PC-9 (cell line): ENCODE measurements at regions not wholly inside any gene's neighbourhood (a gene's known extent, or its start where the extent isn't known, plus 50 kb on each side); places are given as distances from the start of the nearest gene placed in this dataset.

ENCODE experiments used
- BruUV-seq: library from RNA; stranded (reverse); fragments of 400-500 nt; replicated peaks from 2 replicates; lab custom pipeline; 2021; lab: Mats Ljungman, UMichigan
- CTCF ChIA-PET: fragments of 300-600 bp; sonication (Branson Sonifier 250); formaldehyde crosslinking; loops from one replicate; lab custom pipeline; 2022; ENCODE audit warnings: antibody characterized with exemption; lab: Charles Lee
- POLR2A ChIA-PET: fragments of 300-600 bp; sonication (Branson Sonifier 250); formaldehyde crosslinking; loops from one replicate; lab custom pipeline; 2022; ENCODE audit warnings: antibody characterized with exemption; ENCODE audit not compliant: unreplicated experiment; lab: Charles Lee
- DNase-seq, 2 experiments: peaks; one replicate each; pipeline versions ENCODE4 v3.0.0 to v3.0.0-alpha.2; 2015 to 2022; ENCODE audit warnings: mixed read lengths in 1 of 2
- H2AFZ ChIP-seq: fragments of 200-600 bp; sonication (generic); 2 replicates; pipeline ENCODE4 v1.8.1; 2017; ENCODE audit warnings: antibody characterized with exemption
- H3F3A ChIP-seq: fragments of 200-600 bp; sonication (generic); 2 replicates; pipeline ENCODE4 v1.8.1; 2017; ENCODE audit warnings: antibody characterized with exemption, mild to moderate bottlenecking, low read depth; ENCODE audit not compliant: insufficient read depth
- H3K27ac ChIP-seq: fragments of 200-600 bp; sonication (generic); 2 replicates; pipeline ENCODE4 v1.6.1; 2016; ENCODE audit warnings: mixed run types
- H3K27me3 ChIP-seq: fragments of 200-600 bp; sonication (generic); 2 replicates; pipeline ENCODE4 v1.6.1; 2016; ENCODE audit warnings: low read depth, mixed run types; ENCODE audit not compliant: insufficient read depth
- H3K36me3 ChIP-seq: fragments of 200-600 bp; sonication (generic); 2 replicates; pipeline ENCODE4 v1.6.1; 2016; ENCODE audit warnings: low read depth, mixed run types
- H3K4me1 ChIP-seq: fragments of 200-600 bp; sonication (generic); replicated peaks from 2 replicates; pipeline ENCODE4 v1.6.1; 2016; ENCODE audit warnings: mixed run types; ENCODE audit not compliant: insufficient read depth
- H3K4me2 ChIP-seq: fragments of 200-600 bp; sonication (generic); 2 replicates; pipeline ENCODE4 v1.6.1; 2017; ENCODE audit warnings: mixed run types
- H3K4me3 ChIP-seq: fragments of 200-600 bp; sonication (generic); 2 replicates; pipeline ENCODE4 v1.6.1; 2016; ENCODE audit warnings: mixed run types
- H3K79me2 ChIP-seq: fragments of 200-600 bp; sonication (generic); 2 replicates; pipeline ENCODE4 v1.6.1; 2017; ENCODE audit warnings: low read depth, mixed run types
- H3K9me2 ChIP-seq: fragments of 200-600 bp; sonication (generic); 2 replicates; pipeline ENCODE4 v1.8.1; 2017; ENCODE audit warnings: mild to moderate bottlenecking; ENCODE audit not compliant: insufficient read depth
- H3K9me3 ChIP-seq: fragments of 200-600 bp; sonication (generic); 2 replicates; pipeline ENCODE4 v1.8.1; 2016; ENCODE audit warnings: low read depth; ENCODE audit not compliant: insufficient read depth
- H4K20me1 ChIP-seq: fragments of 200-600 bp; sonication (generic); 2 replicates; pipeline ENCODE4 v1.8.1; 2017; ENCODE audit not compliant: insufficient read depth
- EZH2 ChIP-seq: fragments of 200-600 bp; sonication (generic); IDR thresholded peaks from 2 replicates; pipeline ENCODE4 v1.8.0; 2017; ENCODE audit warnings: antibody characterized with exemption, low read depth
- intact Hi-C: fragments of 100-400 bp; cut with micrococcal nuclease; formaldehyde crosslinking; loops from one replicate; pipeline ENCODE4 v1.10.0; 2022; ENCODE audit not compliant: unreplicated experiment
- TF ChIP-seq, protein P1 (sequence below): fragments of 200-600 bp; sonication (generic); conservative IDR thresholded peaks from 2 replicates; pipeline ENCODE4 v1.6.1; 2017; ENCODE audit warnings: mixed run types, antibody characterized with exemption, mild to moderate bottlenecking, moderate library complexity

DNA sequence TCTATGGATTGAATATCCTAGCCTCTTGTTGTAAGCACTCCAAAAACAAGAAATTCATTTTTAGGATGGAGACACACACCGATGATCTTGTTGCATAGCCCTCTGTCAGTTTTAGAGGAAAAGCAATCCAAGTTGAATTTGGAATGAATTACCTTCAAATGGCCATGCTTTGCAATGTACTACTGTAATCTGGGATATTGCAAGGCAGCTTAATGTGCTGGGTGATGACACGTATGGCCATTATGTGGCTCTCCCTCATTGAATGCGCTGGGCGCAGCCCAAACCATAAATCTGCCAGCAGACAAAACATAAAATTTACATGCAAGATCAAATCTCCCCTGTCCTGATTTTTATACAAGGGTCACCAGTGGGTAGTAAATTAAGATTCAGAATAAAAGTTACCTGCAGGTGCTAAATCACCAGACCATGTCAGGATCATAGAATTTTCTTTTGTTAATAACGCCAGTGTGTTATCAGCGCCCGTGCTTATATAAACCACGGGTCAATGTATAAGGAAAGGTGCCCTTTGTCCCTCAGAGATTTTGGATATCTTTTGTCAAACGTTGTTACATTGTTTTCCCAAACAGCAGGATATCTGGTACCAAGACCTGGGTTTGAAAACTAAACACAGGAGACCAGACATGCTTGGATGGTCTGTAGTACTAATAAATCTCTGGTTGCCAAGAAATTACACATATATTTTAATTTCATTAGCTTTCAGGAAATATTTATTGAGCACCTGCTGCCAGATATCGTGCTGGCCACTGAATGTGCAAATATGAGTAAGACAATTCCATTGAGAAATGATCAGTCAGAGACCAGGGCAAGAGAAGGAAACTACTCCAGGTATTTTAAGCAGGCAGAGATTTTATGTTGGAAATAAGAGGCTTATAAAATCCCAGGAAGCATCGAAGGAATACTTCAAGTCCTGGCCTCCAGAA, 237.1 kb downstream of the EBLN2 start:
- TF ChIP-seq, protein P1, sequence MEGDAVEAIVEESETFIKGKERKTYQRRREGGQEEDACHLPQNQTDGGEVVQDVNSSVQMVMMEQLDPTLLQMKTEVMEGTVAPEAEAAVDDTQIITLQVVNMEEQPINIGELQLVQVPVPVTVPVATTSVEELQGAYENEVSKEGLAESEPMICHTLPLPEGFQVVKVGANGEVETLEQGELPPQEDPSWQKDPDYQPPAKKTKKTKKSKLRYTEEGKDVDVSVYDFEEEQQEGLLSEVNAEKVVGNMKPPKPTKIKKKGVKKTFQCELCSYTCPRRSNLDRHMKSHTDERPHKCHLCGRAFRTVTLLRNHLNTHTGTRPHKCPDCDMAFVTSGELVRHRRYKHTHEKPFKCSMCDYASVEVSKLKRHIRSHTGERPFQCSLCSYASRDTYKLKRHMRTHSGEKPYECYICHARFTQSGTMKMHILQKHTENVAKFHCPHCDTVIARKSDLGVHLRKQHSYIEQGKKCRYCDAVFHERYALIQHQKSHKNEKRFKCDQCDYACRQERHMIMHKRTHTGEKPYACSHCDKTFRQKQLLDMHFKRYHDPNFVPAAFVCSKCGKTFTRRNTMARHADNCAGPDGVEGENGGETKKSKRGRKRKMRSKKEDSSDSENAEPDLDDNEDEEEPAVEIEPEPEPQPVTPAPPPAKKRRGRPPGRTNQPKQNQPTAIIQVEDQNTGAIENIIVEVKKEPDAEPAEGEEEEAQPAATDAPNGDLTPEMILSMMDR: no peak
- TF ChIP-seq EZH2: no peak
- H3F3A ChIP-seq: no peaks in the 10 kb centered on the region
- H3K4me3 ChIP-seq: no peak overlapping the region
- no peak overlapping the region for H2AFZ ChIP-seq
- peaks cover 35% of the 10 kb centered on the region for H3K27me3 ChIP-seq
- no peaks in the 10 kb centered on the region for H4K20me1 ChIP-seq
- ChIA-PET CTCF (no interaction called here), POLR2A (no interaction called here)
- no peaks in the 10 kb centered on the region for H3K9me2 ChIP-seq
- no peaks in the 10 kb centered on the region for H3K9me3 ChIP-seq
- no peak overlapping the region for H3K4me2 ChIP-seq
- no peak overlapping the region for H3K27ac ChIP-seq
- no peaks in the 10 kb centered on the region for H3K4me1 ChIP-seq
- no peaks in the 10 kb centered on the region for H3K79me2 ChIP-seq
- intact Hi-C loops: no loop called here
- no peak for DNase-seq
- BruUV-seq: no TSS peak
- no peaks in the 10 kb centered on the region for H3K36me3 ChIP-seq

DNA sequence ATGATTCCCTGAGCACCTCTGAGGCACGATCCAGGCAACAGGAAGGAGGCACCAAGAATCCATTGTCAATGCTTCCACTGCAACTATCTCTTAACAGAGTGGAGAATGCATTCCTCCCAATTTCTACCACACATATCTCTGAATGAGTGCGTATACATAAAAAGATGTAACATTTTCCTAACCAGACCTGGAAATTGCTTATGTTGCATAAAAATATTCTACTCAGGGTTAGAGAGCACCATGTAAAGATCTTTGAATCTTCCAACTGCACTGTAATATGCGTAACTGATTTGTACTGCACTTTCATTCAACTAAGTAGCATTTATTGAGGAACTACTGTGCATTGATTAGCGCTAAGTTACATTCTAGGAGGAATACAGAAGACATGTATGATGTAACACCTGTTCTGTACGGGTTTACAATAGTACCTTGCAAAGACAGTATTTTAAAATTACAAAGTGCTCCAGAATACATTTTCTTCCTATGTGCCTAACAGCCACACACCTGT, 237.8 kb downstream of the EBLN2 start:
- Histone ChIP-seq H2AFZ (no peak overlapping the region), H3F3A (no peaks in the 10 kb centered on the region), H3K27ac (no peak overlapping the region), H3K4me3 (no peak overlapping the region), H3K4me1 (no peaks in the 10 kb centered on the region), H3K9me3 (no peaks in the 10 kb centered on the region), H3K79me2 (no peaks in the 10 kb centered on the region), H3K36me3 (no peaks in the 10 kb centered on the region), H4K20me1 (no peaks in the 10 kb centered on the region), H3K4me2 (no peak overlapping the region), H3K9me2 (no peaks in the 10 kb centered on the region), H3K27me3 (peaks cover 35% of the 10 kb centered on the region)
- DNase-seq: no peak
- BruUV-seq: no TSS peak
- TF ChIP-seq, protein P1: no peak
- TF ChIP-seq EZH2: no peak
- intact Hi-C loops: no loop called here
- POLR2A ChIA-PET: no interaction called here
- CTCF ChIA-PET: no interaction called here

DNA sequence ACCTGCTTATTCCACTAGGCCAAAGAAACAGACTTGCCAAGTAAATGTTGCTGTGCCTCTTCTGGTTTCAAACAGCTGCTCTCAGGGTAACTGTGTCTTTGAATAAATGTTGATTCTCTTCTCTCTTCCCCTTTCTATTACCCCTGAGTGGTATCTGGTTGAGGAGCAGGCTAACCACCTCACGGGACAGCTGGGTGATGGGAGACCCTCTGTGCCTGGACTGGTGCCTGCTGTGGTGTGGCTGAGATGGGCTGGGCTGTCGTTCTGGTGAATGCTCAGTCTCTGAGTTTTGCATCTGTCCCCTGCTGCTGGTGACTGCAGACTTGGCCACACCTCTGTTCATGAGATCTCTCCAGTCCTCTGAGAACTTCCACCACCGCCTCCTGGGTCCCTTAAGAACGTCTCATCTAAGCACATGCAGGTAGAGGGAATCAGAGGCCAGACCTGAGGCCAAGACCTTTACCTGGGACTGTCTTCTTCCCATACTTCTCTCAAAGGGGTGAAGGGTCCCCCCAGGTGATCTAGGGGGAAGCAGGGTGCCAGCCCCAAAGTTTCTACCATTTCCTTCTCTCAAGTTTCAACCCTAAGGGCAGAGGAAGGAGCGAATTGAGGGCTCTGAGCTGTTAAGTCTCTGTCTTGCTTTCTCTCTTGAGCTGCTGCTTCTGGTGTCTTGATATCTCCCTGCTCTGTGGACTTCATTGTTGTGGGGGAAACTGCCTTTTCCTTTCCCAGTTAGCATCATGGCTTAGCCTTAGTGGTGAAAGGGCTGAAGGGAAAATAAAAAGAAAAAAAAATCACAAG, 252.9 kb downstream of the EBLN2 start:
- no peaks in the 10 kb centered on the region for H3K36me3 ChIP-seq
- H3K4me2 ChIP-seq: no peak overlapping the region
- no peak overlapping the region for H3K4me3 ChIP-seq
- TF ChIP-seq EZH2: no peak
- TF ChIP-seq, protein P1: no peak
- no peaks in the 10 kb centered on the region for H3F3A ChIP-seq
- POLR2A ChIA-PET: no interaction called here
- H4K20me1 ChIP-seq: no peaks in the 10 kb centered on the region
- no peaks in the 10 kb centered on the region for H3K9me2 ChIP-seq
- H2AFZ ChIP-seq: no peak overlapping the region
- BruUV-seq: no TSS peak
- no peaks in the 10 kb centered on the region for H3K9me3 ChIP-seq
- H3K79me2 ChIP-seq: no peaks in the 10 kb centered on the region
- CTCF ChIA-PET: no interaction called here
- H3K4me1 ChIP-seq: no peaks in the 10 kb centered on the region
- H3K27ac ChIP-seq: no peak overlapping the region
- no peak for DNase-seq
- intact Hi-C loops: no loop called here
- H3K27me3 ChIP-seq: no peaks in the 10 kb centered on the region
